Colonic mucosa (tissue), 4 donors: ENCODE measurements at regions not wholly inside any gene's neighbourhood (a gene's known extent, or its start where the extent isn't known, plus 50 kb on each side); places are given as distances from the start of the nearest gene placed in this dataset.

Experiments used
- DNase-seq: peaks from one replicate; pipeline ENCODE4 v3.0.0-alpha.2; 2020
- H3K27ac ChIP-seq: fragments of 200-600 bp; one replicate; pipeline ENCODE4 v1.8.0; 2021
- H3K27me3 ChIP-seq: fragments of 200-600 bp; one replicate; pipeline ENCODE4 v1.8.0; 2021
- H3K36me3 ChIP-seq: fragments of 200-600 bp; one replicate; pipeline ENCODE4 v1.8.0; 2021
- H3K4me1 ChIP-seq: fragments of 200-600 bp; one replicate; pipeline ENCODE4 v1.8.0; 2021; ENCODE audit warnings: mild to moderate bottlenecking
- H3K4me3 ChIP-seq: fragments of 200-600 bp; one replicate; pipeline ENCODE4 v1.8.0; 2021
- H3K9ac ChIP-seq, 2 donors: one replicate each; pipeline ENCODE4 v1.7.0; 2013; ENCODE audit warnings: control low read depth in 2 of 2, low read depth in 2 of 2, low read length in 2 of 2
- H3K9me3 ChIP-seq: fragments of 200-600 bp; one replicate; pipeline ENCODE4 v1.8.0; 2021
- CTCF ChIP-seq: fragments of 200-600 bp; IDR thresholded peaks from one replicate; pipeline ENCODE4 v1.8.0; 2022; ENCODE audit warnings: antibody characterized with exemption, mild to moderate bottlenecking
- intact Hi-C: fragments of 100-400 bp; cut with DNase I; formaldehyde crosslinking; loops from one replicate; pipeline ENCODE4 v1.14.1; 2022
- donor health status: healthy.
- donor health status: DM: no; HTN: no; CAD: no.
- donor health status: DM: no; HTN: no; CAD: no.

GRCh38 chr6:165117806-165118205, 191.6 kb downstream of the C6orf118 start:
- Histone ChIP-seq H3K27me3 (no peaks in the 10 kb centered on the region), H3K9me3 (no peaks in the 10 kb centered on the region), H3K36me3 (no peaks in the 10 kb centered on the region), H3K4me1 (no peaks in the 10 kb centered on the region), H3K9ac (no peak overlapping the region), H3K4me3 (no peak overlapping the region), H3K27ac (no peak overlapping the region)
- no peak for TF ChIP-seq CTCF
- intact Hi-C loops = no loop called here
- DNase-seq = no peak

GRCh38 chr6:165117121-165117520, 192.3 kb downstream of the C6orf118 start:
- no peak for DNase-seq
- Histone ChIP-seq H3K4me3 (no peak overlapping the region), H3K4me1 (no peaks in the 10 kb centered on the region), H3K9me3 (no peaks in the 10 kb centered on the region), H3K27ac (no peak overlapping the region), H3K36me3 (no peaks in the 10 kb centered on the region), H3K27me3 (no peaks in the 10 kb centered on the region), H3K9ac (no peak overlapping the region)
- no peak for TF ChIP-seq CTCF
- intact Hi-C loops = no loop called here

GRCh38 chr6:165110860-165111259, 198.5 kb downstream of the C6orf118 start:
- no peaks in the 10 kb centered on the region for H3K9me3 ChIP-seq
- intact Hi-C loops = no loop called here
- no peaks in the 10 kb centered on the region for H3K4me1 ChIP-seq
- no peak overlapping the region for H3K4me3 ChIP-seq
- H3K27ac ChIP-seq = no peak overlapping the region
- no peak for DNase-seq
- no peaks in the 10 kb centered on the region for H3K36me3 ChIP-seq
- H3K27me3 ChIP-seq = no peaks in the 10 kb centered on the region
- H3K9ac ChIP-seq = no peak overlapping the region
- no peak for TF ChIP-seq CTCF

- TF ChIP-seq CTCF = no peak
- no peaks in the 10 kb centered on the region for H3K27me3 ChIP-seq
- no peaks in the 10 kb centered on the region for H3K36me3 ChIP-seq
- H3K9me3 ChIP-seq = no peaks in the 10 kb centered on the region
- intact Hi-C loops = no loop called here
- H3K4me1 ChIP-seq = no peaks in the 10 kb centered on the region
- no peak overlapping the region for H3K9ac ChIP-seq
- DNase-seq = no peak
- H3K27ac ChIP-seq = no peak overlapping the region
- no peak overlapping the region for H3K4me3 ChIP-seq
These were observed 200.4 kb downstream of the C6orf118 start for GRCh38 chr6:165109011-165109410.

DNA sequence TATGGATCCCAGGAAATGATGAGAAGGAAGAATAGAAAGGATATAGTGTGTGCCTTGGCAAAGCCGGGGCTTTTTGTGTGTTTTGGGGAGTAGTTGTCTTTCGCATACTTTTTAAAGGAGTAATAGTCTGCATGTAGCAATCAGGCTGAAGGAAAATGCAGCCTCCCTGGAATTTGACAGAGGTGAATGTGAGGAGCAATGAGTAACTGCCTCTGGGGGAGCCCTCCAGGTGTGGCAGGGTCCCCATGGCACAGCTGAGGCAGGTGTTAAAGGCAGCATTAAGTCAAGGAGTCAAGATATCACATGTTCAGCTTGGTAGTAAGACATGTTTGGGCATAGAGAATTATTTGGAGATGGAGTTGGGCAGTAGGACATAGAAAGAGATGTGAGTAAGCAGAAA, 203.1 kb downstream of the C6orf118 start:
- no peak overlapping the region for H3K4me3 ChIP-seq
- H3K27me3 ChIP-seq = no peaks in the 10 kb centered on the region
- no peak overlapping the region for H3K9ac ChIP-seq
- intact Hi-C loops = no loop called here
- no peaks in the 10 kb centered on the region for H3K36me3 ChIP-seq
- H3K27ac ChIP-seq = no peak overlapping the region
- no peaks in the 10 kb centered on the region for H3K9me3 ChIP-seq
- no peaks in the 10 kb centered on the region for H3K4me1 ChIP-seq
- no peak for TF ChIP-seq CTCF
- no peak for DNase-seq

DNA sequence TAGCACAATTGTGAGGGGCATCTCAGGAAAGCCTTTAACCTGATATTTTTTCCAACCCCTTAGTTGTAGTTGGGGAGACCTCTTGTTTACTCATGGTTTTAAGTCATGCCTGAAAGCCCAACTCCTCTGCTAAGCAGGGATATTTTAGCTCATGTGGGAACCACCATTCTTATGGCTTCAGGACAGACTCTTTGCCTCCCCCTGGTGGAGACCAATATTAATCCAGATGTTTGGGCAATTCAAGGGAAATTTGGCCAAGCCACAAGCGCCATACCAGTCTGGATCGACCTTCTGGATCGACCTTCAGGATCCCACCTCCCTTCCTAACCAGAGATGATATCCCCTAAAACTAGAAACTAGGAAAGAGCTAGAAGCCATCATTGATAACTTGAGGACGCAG, 211.2 kb downstream of the C6orf118 start:
- TF ChIP-seq CTCF = no peak
- intact Hi-C loops = no loop called here
- Histone ChIP-seq H3K27me3 (no peaks in the 10 kb centered on the region), H3K9me3 (no peaks in the 10 kb centered on the region), H3K4me3 (no peak overlapping the region), H3K4me1 (no peaks in the 10 kb centered on the region), H3K36me3 (no peaks in the 10 kb centered on the region), H3K9ac (no peak overlapping the region), H3K27ac (no peak overlapping the region)
- DNase-seq = no peak
